OCI-LY1 (cell line): ENCODE measurements at regions not wholly inside any gene's neighbourhood (a gene's known extent, or its start where the extent isn't known, plus 50 kb on each side); places are given as distances from the start of the nearest gene placed in this dataset.

Source experiments
- H2AFZ ChIP-seq: fragments of 200-600 bp; sonication (generic), shearing (Covaris generic); 2 replicates; pipeline ENCODE4 v1.6.0; 2014; ENCODE audit warnings: antibody characterized with exemption, mild to moderate bottlenecking, low read length
- H3F3A ChIP-seq: fragments of 200-600 bp; sonication (generic), shearing (Covaris generic); 2 replicates; pipeline ENCODE4 v1.6.0; 2014; ENCODE audit warnings: mild to moderate bottlenecking, antibody characterized with exemption, low read length, moderate library complexity; ENCODE audit not compliant: insufficient read depth
- H3K27ac ChIP-seq: fragments of 200-600 bp; sonication (generic); 2 replicates; pipeline ENCODE4 v1.5.1; 2014; ENCODE audit warnings: low read length, mixed run types, mild to moderate bottlenecking, low read depth; ENCODE audit not compliant: poor library complexity, severe bottlenecking
- H3K27me3 ChIP-seq: fragments of 200-600 bp; sonication (generic); 2 replicates; pipeline ENCODE4 v1.6.0; 2014; ENCODE audit warnings: antibody characterized with exemption, mild to moderate bottlenecking, low read length, moderate library complexity; ENCODE audit not compliant: insufficient read depth
- H3K36me3 ChIP-seq: fragments of 200-600 bp; sonication (generic); 2 replicates; pipeline ENCODE4 v1.6.1; 2014; ENCODE audit warnings: mild to moderate bottlenecking, antibody characterized with exemption, low read length, moderate library complexity, mixed read lengths; ENCODE audit not compliant: insufficient read depth
- H3K4me1 ChIP-seq: fragments of 200-600 bp; sonication (generic); 2 replicates; pipeline ENCODE4 v1.5.1; 2014; ENCODE audit warnings: mild to moderate bottlenecking, low read length, moderate library complexity; ENCODE audit not compliant: insufficient read depth, severe bottlenecking
- H3K4me2 ChIP-seq: fragments of 200-600 bp; sonication (generic), shearing (Covaris generic); 2 replicates; pipeline ENCODE4 v1.6.1; 2014; ENCODE audit warnings: low read length
- H3K4me3 ChIP-seq: fragments of 200-600 bp; sonication (generic); 2 replicates; pipeline ENCODE4 v1.5.1; 2014; ENCODE audit warnings: low read length, low read depth, mild to moderate bottlenecking, mixed read lengths; ENCODE audit not compliant: poor library complexity, severe bottlenecking
- H3K79me2 ChIP-seq: fragments of 200-600 bp; shearing (Covaris generic); 2 replicates; pipeline ENCODE4 v1.6.1; 2016; ENCODE audit warnings: mixed run types, low read length, mixed read lengths; ENCODE audit not compliant: insufficient read depth
- H3K9ac ChIP-seq: fragments of 200-600 bp; sonication (generic), shearing (Covaris generic); 2 replicates; pipeline ENCODE4 v1.6.1; 2014; ENCODE audit warnings: mild to moderate bottlenecking, low read length, mixed read lengths
- H3K9me2 ChIP-seq: fragments of 200-600 bp; sonication (generic), shearing (Covaris generic); 2 replicates; pipeline ENCODE4 v1.6.1; 2014; ENCODE audit warnings: low read depth, mild to moderate bottlenecking, low read length, mixed read lengths
- H3K9me3 ChIP-seq: fragments of 200-600 bp; shearing (Covaris generic); 2 replicates; pipeline ENCODE4 v1.6.1; 2014; ENCODE audit warnings: low read length, mixed read lengths
- H4K20me1 ChIP-seq: fragments of 200-600 bp; sonication (generic), shearing (Covaris generic); 2 replicates; pipeline ENCODE4 v1.6.0; 2016; ENCODE audit warnings: mild to moderate bottlenecking, low read length; ENCODE audit not compliant: insufficient read depth
- CTCF ChIP-seq: fragments of 200-600 bp; sonication (generic), shearing (Covaris generic); IDR thresholded peaks from 2 replicates; pipeline ENCODE4 v1.5.1; 2017; ENCODE audit warnings: mild to moderate bottlenecking, antibody characterized with exemption, low read length, moderate library complexity, mixed read lengths
- EZH2 ChIP-seq: fragments of 200-600 bp; sonication (generic), shearing (Covaris generic); IDR thresholded peaks from 2 replicates; pipeline ENCODE4 v1.8.0; 2017; ENCODE audit warnings: borderline replicate concordance, mixed run types, mild to moderate bottlenecking, antibody characterized with exemption, low read length, moderate library complexity, mixed read lengths

- Histone ChIP-seq H3K9ac (no peak overlapping the region), H3K36me3 (no peaks in the 10 kb centered on the region), H3K4me2 (no peak overlapping the region), H4K20me1 (no peaks in the 10 kb centered on the region), H3K4me3 (no peak overlapping the region), H3K9me3 (no peaks in the 10 kb centered on the region), H3F3A (no peaks in the 10 kb centered on the region), H3K27ac (no peak overlapping the region), H3K27me3 (no peaks in the 10 kb centered on the region), H2AFZ (no peak overlapping the region), H3K4me1 (no peaks in the 10 kb centered on the region), H3K9me2 (no peaks in the 10 kb centered on the region), H3K79me2 (no peaks in the 10 kb centered on the region)
- TF ChIP-seq CTCF (no peak), EZH2 (no peak)
Observed at GRCh38 chr2:104404526-104404925, 449.4 kb upstream of the POU3F3 start.

- Histone ChIP-seq H3K9me3 (no peaks in the 10 kb centered on the region), H3K36me3 (no peaks in the 10 kb centered on the region), H3K79me2 (no peaks in the 10 kb centered on the region), H2AFZ (no peak overlapping the region), H3F3A (no peaks in the 10 kb centered on the region), H3K27ac (no peak overlapping the region), H3K27me3 (no peaks in the 10 kb centered on the region), H4K20me1 (no peaks in the 10 kb centered on the region), H3K4me3 (no peak overlapping the region), H3K4me2 (no peak overlapping the region), H3K9me2 (no peaks in the 10 kb centered on the region), H3K9ac (no peak overlapping the region), H3K4me1 (no peaks in the 10 kb centered on the region)
- TF ChIP-seq CTCF = no peak
- no peak for TF ChIP-seq EZH2
Observed at GRCh38 chr2:104405623-104406022, 448.3 kb upstream of the POU3F3 start.

GRCh38 chr2:104406261-104406726 is 447.6 kb upstream of the POU3F3 start:
- Histone ChIP-seq H3K4me1 (no peaks in the 10 kb centered on the region), H3K9ac (no peak overlapping the region), H3K79me2 (no peaks in the 10 kb centered on the region), H3K4me3 (no peak overlapping the region), H3K27ac (no peak overlapping the region), H3K27me3 (no peaks in the 10 kb centered on the region), H3K9me2 (no peaks in the 10 kb centered on the region), H3K4me2 (no peak overlapping the region), H3F3A (no peaks in the 10 kb centered on the region), H2AFZ (no peak overlapping the region), H3K9me3 (no peaks in the 10 kb centered on the region), H3K36me3 (no peaks in the 10 kb centered on the region), H4K20me1 (no peaks in the 10 kb centered on the region)
- TF ChIP-seq EZH2 (no peak), CTCF (no peak)
